ENCODE measurements at regions not wholly inside any gene's neighbourhood (a gene's known extent, or its start where the extent isn't known, plus 50 kb on each side); places are given as distances from the start of the nearest gene placed in this dataset.
"Not testable (repeated sequence)": the region's sequence is repeated elsewhere in the genome, so short reads cannot be mapped to it uniquely, and the experiment has no call there.

DNA sequence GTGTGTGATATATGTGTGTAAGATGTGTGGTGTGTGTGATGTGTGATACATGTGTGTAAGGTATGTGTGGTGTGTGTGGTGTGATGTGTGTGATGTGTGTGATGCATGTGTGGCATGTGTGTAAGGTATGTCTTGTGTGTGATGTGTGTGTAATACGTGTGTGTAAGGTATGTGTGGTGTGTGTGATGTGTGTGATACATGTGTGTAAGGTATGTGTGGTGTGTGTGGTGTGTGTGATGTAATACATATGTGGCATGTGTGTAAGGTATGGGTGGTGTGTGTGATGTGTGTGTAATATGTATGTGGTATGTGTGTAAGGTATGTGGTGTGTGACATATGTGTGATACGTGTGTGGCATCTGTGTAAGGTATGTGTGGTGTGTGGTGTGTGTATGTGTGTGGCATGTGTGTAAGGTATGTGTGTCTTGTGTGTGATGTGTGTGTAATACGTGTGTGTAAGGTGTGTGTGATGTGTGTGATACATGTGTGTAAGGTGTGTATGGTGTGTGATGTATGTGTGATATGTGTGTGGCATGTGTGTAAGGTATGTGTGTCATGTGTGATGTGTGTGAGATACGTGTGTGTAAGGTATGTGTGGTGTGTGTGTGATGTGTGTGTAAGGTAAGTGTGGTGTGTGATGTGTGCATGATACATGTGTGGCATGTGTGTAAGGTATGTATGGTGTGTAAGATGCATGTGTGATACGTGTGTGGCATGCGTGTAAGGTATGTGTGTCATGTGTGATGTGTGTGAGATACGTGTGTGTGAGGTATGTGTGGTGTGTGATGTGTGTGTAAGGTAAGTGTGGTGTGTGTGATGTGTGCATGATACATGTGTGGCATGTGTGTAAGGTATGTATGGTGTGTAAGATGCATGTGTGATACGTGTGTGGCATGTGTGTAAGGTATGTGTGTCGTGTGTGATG is 126.9 kb downstream of the COPS8 start:
- H3K27ac ChIP-seq (ENCODE audit: low read length); H3K27me3 ChIP-seq (ENCODE audit: control insufficient read depth, insufficient read depth, low read length); H3K9ac ChIP-seq (ENCODE audit: low read length); H3K36me3 ChIP-seq (ENCODE audit: control insufficient read depth, low read depth, low read length); H3K9me3 ChIP-seq (ENCODE audit: control insufficient read depth, low read depth, low read length); H3K4me3 ChIP-seq (ENCODE audit: low read length): not testable (repeated sequence)
- H3K4me1 ChIP-seq (ENCODE audit: control insufficient read depth, low read depth, low read length) = peaks cover 27% of the 10 kb centered on the region

DNA sequence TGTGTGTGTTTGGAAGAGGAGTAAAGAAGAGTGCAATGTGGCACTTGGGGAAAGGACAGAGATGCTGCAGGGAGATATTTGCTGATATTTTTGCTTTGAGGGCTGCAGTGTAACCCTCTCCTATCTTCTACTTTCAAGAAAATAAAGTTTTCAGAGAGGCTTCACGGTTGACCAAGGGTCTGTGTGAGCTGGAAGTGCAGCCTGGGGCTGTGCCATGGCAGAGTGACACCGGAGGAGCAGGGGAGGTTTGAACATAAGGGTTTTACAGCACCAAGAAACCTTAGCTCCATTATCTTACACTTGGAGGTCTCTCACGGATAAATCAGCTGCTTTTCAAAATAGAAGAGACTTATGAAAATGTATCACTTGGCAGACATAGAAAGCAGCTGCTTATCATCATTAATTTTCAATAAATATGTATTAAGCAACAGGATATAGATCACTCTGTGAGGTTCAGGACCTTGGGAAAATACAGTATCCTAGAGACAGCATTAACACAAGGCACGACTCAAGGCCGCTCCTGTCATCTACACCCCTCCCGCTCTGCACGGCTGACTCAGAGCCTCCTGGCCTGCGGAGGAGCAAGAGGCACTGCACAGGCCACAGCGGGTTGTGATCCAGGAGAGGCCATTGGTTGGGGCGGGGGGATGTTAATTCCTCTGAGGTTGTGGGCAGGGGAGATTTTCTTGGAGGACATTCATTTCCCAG is 127.8 kb downstream of the COPS8 start:
- H3K27ac ChIP-seq (ENCODE audit: low read length) = no peak overlapping the region
- no peaks in the 10 kb centered on the region for H3K36me3 ChIP-seq (ENCODE audit: control insufficient read depth, low read depth, low read length)
- H3K27me3 ChIP-seq (ENCODE audit: control insufficient read depth, insufficient read depth, low read length) = no peaks in the 10 kb centered on the region
- no peaks in the 10 kb centered on the region for H3K9me3 ChIP-seq (ENCODE audit: control insufficient read depth, low read depth, low read length)
- peaks cover 33% of the 10 kb centered on the region for H3K4me1 ChIP-seq (ENCODE audit: control insufficient read depth, low read depth, low read length)
- no peak overlapping the region for H3K4me3 ChIP-seq (ENCODE audit: low read length)
- no peak overlapping the region for H3K9ac ChIP-seq (ENCODE audit: low read length)

DNA sequence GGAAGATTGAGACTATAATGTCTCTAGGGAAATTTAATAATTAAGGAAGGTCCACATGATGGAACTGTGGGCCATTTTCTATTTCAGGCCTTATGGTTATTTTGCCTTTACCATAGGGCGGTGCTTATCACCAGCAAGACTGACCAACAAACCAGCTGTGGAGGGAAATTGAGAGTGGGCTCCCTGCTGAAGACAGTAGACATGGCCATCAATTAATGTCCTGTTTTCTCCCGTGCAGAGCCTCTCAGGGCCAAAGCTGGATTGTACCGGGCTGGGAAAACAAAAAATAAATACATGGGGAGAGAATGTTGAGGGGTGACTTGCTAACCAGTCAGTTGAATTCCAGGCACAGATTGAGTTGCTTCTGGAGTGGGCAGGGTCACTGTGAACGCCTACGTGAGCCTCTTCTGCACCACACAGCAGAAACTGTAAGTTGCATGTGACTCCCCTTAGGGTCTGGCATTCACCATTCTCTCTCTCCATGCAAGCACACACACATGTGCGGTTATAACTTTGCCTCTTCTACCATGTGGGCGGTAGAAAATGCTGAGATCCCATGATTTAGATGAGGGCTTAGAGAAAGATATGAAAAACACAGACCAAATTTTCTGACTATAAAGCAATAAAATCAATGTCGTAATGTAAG is 128.5 kb downstream of the COPS8 start:
- Histone ChIP-seq H3K4me3 (ENCODE audit: low read length) (no peak overlapping the region), H3K27me3 (ENCODE audit: control insufficient read depth, insufficient read depth, low read length) (no peaks in the 10 kb centered on the region), H3K36me3 (ENCODE audit: control insufficient read depth, low read depth, low read length) (no peaks in the 10 kb centered on the region), H3K9me3 (ENCODE audit: control insufficient read depth, low read depth, low read length) (no peaks in the 10 kb centered on the region), H3K9ac (ENCODE audit: low read length) (no peak overlapping the region), H3K27ac (ENCODE audit: low read length) (no peak overlapping the region), H3K4me1 (ENCODE audit: control insufficient read depth, low read depth, low read length) (peaks cover 30% of the 10 kb centered on the region)

DNA sequence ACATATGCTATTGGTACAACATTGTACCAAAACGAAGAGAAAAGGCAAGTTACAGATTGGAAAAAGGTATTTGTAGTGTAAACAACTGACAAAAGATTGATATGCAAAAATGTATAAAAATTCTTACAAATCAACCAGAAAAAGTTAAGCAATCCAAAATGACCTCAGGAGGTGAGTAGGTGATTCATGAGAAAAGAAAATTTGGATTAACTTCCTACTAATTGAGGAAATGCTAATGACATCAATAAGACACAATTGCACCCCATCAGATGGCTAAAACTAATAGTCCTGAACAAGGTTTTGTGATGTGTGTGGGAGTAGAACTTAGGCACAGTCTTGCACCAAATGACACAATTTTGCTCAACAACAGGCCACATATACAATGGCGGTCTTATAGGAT is 129.3 kb downstream of the COPS8 start:
- H3K27me3 ChIP-seq (ENCODE audit: control insufficient read depth, insufficient read depth, low read length) = no peaks in the 10 kb centered on the region
- no peaks in the 10 kb centered on the region for H3K36me3 ChIP-seq (ENCODE audit: control insufficient read depth, low read depth, low read length)
- peaks cover 25% of the 10 kb centered on the region for H3K4me1 ChIP-seq (ENCODE audit: control insufficient read depth, low read depth, low read length)
- no peak overlapping the region for H3K4me3 ChIP-seq (ENCODE audit: low read length)
- no peak overlapping the region for H3K9ac ChIP-seq (ENCODE audit: low read length)
- H3K9me3 ChIP-seq (ENCODE audit: control insufficient read depth, low read depth, low read length) = no peaks in the 10 kb centered on the region
- H3K27ac ChIP-seq (ENCODE audit: low read length) = no peak overlapping the region

DNA sequence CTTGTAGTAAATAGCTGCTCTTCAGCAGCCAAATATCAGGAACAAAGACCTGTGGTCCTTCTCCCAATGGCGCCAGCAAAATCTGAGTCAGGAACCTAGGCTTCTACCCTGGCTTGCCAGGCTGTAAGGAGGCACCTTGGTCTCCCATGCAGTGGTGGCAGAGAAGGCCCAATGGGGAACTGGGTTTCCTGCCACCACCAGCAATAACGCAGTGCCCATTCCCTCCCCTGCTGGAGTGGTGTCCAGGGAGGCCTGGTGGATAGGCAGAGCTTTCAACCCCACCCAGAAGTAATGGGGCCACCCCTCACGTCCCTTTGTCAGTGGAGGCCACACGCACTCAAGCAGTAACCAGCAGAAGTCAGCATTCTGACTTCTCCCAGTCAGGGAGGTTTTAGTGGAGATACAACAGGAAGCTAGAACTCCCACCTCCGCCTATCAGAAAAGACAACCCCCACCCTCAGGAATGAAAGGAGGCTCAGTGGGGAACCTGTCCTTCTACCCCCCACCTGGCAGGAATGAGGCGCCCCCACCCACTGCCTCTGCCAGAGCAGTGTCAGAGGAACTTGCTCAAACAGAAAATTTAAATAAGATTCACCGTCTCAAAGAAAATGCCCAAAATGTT is 132.4 kb downstream of the COPS8 start:
- no peak overlapping the region for H3K27ac ChIP-seq (ENCODE audit: low read length)
- H3K9me3 ChIP-seq (ENCODE audit: control insufficient read depth, low read depth, low read length) = no peaks in the 10 kb centered on the region
- no peaks in the 10 kb centered on the region for H3K36me3 ChIP-seq (ENCODE audit: control insufficient read depth, low read depth, low read length)
- no peak overlapping the region for H3K4me3 ChIP-seq (ENCODE audit: low read length)
- peaks cover 11% of the 10 kb centered on the region for H3K4me1 ChIP-seq (ENCODE audit: control insufficient read depth, low read depth, low read length)
- H3K27me3 ChIP-seq (ENCODE audit: control insufficient read depth, insufficient read depth, low read length) = no peaks in the 10 kb centered on the region
- H3K9ac ChIP-seq (ENCODE audit: low read length) = no peak overlapping the region

DNA sequence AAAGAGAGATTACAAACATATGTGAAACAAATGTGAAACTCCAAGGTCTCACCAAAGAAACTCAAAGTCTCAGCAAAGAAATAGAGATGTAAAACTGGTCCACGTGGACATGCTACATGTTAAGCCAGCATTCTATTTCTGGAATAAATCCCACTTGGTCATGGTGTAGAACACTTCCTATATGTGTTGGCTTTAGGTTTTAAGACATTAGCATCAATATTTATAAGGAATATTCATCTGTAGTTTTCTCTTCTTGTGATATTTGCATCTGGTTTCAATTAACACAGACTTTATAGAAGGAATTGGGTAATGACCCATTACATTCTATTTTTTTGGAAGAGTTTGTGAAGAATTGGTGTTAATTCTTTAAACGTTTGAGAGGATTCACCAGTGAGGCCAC is 133.1 kb downstream of the COPS8 start:
- H3K27me3 ChIP-seq (ENCODE audit: control insufficient read depth, insufficient read depth, low read length) = no peaks in the 10 kb centered on the region
- no peaks in the 10 kb centered on the region for H3K9me3 ChIP-seq (ENCODE audit: control insufficient read depth, low read depth, low read length)
- peaks cover 11% of the 10 kb centered on the region for H3K4me1 ChIP-seq (ENCODE audit: control insufficient read depth, low read depth, low read length)
- H3K27ac ChIP-seq (ENCODE audit: low read length) = no peak overlapping the region
- H3K36me3 ChIP-seq (ENCODE audit: control insufficient read depth, low read depth, low read length) = no peaks in the 10 kb centered on the region
- no peak overlapping the region for H3K4me3 ChIP-seq (ENCODE audit: low read length)
- no peak overlapping the region for H3K9ac ChIP-seq (ENCODE audit: low read length)

DNA sequence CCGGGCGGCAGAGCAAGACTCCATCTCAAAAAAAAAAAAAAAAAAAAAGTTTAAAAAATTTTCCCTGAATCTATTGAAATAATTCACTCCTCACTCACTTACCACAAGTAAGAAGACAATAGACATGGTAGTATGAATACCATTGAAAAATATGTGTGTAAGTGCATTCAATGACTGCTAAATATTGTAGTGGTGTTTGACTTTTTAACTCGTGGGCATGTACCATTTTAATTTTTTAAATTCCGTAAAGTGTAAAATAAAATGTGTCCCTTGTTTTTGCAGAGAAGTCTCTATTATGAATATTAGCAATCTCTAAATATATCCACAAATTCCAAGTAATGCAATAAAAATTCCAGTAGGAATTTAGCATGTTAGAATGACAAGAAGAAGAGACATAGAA is 134.1 kb downstream of the COPS8 start:
- no peak overlapping the region for H3K9ac ChIP-seq (ENCODE audit: low read length)
- no peaks in the 10 kb centered on the region for H3K9me3 ChIP-seq (ENCODE audit: control insufficient read depth, low read depth, low read length)
- no peaks in the 10 kb centered on the region for H3K36me3 ChIP-seq (ENCODE audit: control insufficient read depth, low read depth, low read length)
- H3K27me3 ChIP-seq (ENCODE audit: control insufficient read depth, insufficient read depth, low read length) = no peaks in the 10 kb centered on the region
- no peak overlapping the region for H3K27ac ChIP-seq (ENCODE audit: low read length)
- H3K4me1 ChIP-seq (ENCODE audit: control insufficient read depth, low read depth, low read length) = peaks cover 11% of the 10 kb centered on the region
- no peak overlapping the region for H3K4me3 ChIP-seq (ENCODE audit: low read length)

DNA sequence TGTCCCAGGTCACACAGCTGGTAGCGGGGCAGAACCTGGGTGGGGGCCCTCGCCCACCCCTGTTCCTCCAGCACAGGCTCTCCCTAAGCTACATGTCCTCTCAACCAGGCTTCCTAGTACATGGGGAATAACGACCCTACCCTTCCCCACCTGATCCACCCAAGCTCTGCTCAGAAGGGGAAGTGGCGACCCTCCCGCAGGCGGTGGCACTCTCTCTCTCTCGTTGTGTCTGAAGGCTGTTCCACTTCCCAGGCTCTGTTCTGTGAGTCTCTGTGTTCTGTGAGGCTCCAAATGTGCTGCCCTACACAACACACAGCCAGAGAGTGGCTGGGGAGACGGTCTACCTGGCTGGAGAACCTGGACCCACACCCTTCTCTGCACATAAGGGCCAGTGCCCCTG is 135.8 kb downstream of the COPS8 start:
- Histone ChIP-seq H3K9ac (ENCODE audit: low read length) (no peak overlapping the region), H3K27me3 (ENCODE audit: control insufficient read depth, insufficient read depth, low read length) (no peaks in the 10 kb centered on the region), H3K4me3 (ENCODE audit: low read length) (no peak overlapping the region), H3K4me1 (ENCODE audit: control insufficient read depth, low read depth, low read length) (peaks cover 11% of the 10 kb centered on the region), H3K27ac (ENCODE audit: low read length) (no peak overlapping the region), H3K9me3 (ENCODE audit: control insufficient read depth, low read depth, low read length) (no peaks in the 10 kb centered on the region), H3K36me3 (ENCODE audit: control insufficient read depth, low read depth, low read length) (no peaks in the 10 kb centered on the region)

DNA sequence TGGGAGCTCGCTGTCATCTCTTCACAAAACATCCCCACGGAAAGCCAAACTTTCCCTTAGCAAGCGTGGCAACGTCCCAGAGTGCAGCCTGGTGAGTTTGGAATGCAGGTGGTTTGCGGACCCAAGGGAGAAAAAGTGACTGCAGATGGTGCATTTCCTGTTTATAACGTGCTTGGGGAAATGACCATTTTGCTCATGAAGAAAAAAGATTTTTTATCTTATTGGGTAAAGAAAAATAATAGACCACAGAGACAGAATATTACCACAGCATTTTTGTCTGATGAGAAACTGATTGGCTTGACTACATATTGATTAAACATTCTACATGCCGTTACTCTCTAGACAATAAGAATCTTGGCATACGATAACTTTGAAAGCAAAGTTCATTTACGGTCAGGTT is 136.5 kb downstream of the COPS8 start:
- no peaks in the 10 kb centered on the region for H3K27me3 ChIP-seq (ENCODE audit: control insufficient read depth, insufficient read depth, low read length)
- no peak overlapping the region for H3K4me3 ChIP-seq (ENCODE audit: low read length)
- H3K9ac ChIP-seq (ENCODE audit: low read length) = no peak overlapping the region
- no peaks in the 10 kb centered on the region for H3K9me3 ChIP-seq (ENCODE audit: control insufficient read depth, low read depth, low read length)
- H3K27ac ChIP-seq (ENCODE audit: low read length) = no peak overlapping the region
- peaks cover 11% of the 10 kb centered on the region for H3K4me1 ChIP-seq (ENCODE audit: control insufficient read depth, low read depth, low read length)
- H3K36me3 ChIP-seq (ENCODE audit: control insufficient read depth, low read depth, low read length) = no peaks in the 10 kb centered on the region

DNA sequence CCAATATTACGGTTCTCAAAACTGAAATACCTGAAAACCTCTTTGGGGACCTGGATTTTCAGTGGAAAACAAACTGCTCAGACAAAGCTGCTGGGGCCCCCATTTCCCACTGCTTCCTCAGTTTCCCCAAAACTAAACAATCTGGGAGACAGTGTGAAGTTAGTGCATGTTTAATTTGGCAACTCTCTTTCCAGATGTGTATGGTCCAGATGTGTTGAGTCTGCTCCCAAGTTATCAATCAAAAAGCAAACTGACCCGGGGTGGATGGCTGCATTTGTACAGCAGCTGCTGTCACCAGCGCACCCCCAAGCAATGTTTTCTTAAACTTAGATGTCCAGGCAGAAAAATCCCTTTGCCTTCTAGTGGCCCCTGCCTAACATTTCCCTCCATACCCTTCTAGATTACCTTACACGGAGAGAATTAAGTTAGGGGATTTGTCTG is 136.9 kb downstream of the COPS8 start:
- Histone ChIP-seq H3K4me1 (ENCODE audit: control insufficient read depth, low read depth, low read length) (peaks cover 11% of the 10 kb centered on the region), H3K9me3 (ENCODE audit: control insufficient read depth, low read depth, low read length) (no peaks in the 10 kb centered on the region), H3K27me3 (ENCODE audit: control insufficient read depth, insufficient read depth, low read length) (no peaks in the 10 kb centered on the region), H3K27ac (ENCODE audit: low read length) (no peak overlapping the region), H3K36me3 (ENCODE audit: control insufficient read depth, low read depth, low read length) (no peaks in the 10 kb centered on the region), H3K9ac (ENCODE audit: low read length) (no peak overlapping the region), H3K4me3 (ENCODE audit: low read length) (no peak overlapping the region)

DNA sequence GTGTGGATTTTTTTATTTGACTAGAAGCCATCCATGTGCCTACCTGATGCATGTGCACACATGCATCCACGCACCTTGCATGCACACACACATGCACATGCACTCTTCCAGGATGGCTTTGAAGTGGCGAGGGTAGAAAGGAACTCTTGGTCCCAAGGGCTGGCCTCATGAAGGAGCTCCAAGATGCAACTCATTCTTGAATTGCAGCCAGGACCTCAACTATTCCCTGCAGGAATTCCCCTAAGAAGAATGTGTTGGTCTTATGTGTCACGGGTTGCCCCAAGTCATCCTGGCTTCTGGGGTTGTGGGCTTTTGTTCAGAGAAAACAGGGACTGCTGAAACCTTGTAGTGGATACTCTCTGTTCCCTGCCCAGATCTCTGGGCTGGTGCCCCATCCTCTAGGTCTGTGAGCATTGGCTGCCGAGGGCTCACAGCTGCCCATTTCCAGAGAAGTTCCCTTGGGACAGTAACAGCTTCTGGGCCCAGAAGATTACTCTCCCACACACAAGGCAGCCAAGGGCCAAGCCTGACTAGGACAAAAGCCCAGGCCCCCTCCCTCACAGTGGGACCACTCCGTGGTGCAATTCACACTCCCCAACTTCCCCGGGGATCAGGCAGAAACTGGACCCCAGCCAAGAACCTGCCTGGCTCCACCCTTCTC is 137.6 kb downstream of the COPS8 start:
- H3K27me3 ChIP-seq (ENCODE audit: control insufficient read depth, insufficient read depth, low read length) = no peaks in the 10 kb centered on the region
- no peak overlapping the region for H3K4me3 ChIP-seq (ENCODE audit: low read length)
- no peak overlapping the region for H3K9ac ChIP-seq (ENCODE audit: low read length)
- H3K36me3 ChIP-seq (ENCODE audit: control insufficient read depth, low read depth, low read length) = no peaks in the 10 kb centered on the region
- H3K4me1 ChIP-seq (ENCODE audit: control insufficient read depth, low read depth, low read length) = peaks cover 4% of the 10 kb centered on the region
- H3K27ac ChIP-seq (ENCODE audit: low read length) = no peak overlapping the region
- no peaks in the 10 kb centered on the region for H3K9me3 ChIP-seq (ENCODE audit: control insufficient read depth, low read depth, low read length)

Measured in iPS-18a (cell line).